Cardiac fibroblast (primary cell): ENCODE measurements at regions not wholly inside any gene's neighbourhood (a gene's known extent, or its start where the extent isn't known, plus 50 kb on each side); places are given as distances from the start of the nearest gene placed in this dataset.

Experiments
- DNase-seq, 2 donors: peaks; one replicate each; pipeline versions ENCODE4 v3.0.0 to v3.0.0-alpha.2; 2010; ENCODE audit warnings: low read depth in 2 of 2
- H3K4me3 ChIP-seq, 2 donors: replicated peaks in 1 of 2; 1 replicate in 1 of 2; 2 replicates in 1 of 2; pipeline ENCODE4 v1.5.1; 2011; ENCODE audit warnings: low read depth in 2 of 2, low read length in 2 of 2, mild to moderate bottlenecking in 2 of 2, moderate library complexity in 1 of 2
- CTCF ChIP-seq: IDR thresholded peaks from one replicate; pipeline ENCODE4 v1.5.1; 2011; ENCODE audit warnings: low read depth, mild to moderate bottlenecking, low read length, inconsistent platforms

GRCh38 chr17:69870091-69870530, 204.9 kb upstream of the KCNJ16 start:
- H3K4me3 ChIP-seq: no peak overlapping the region
- no peak for TF ChIP-seq CTCF
- DNase-seq: peak in 1 of 2 donors; percentile 87

GRCh38 chr17:69870751-69871199, 204.2 kb upstream of the KCNJ16 start:
- H3K4me3 ChIP-seq: no peak overlapping the region
- no peak for TF ChIP-seq CTCF
- peak in 1 of 2 donors; percentile 50 for DNase-seq

- no peak for DNase-seq
- no peak overlapping the region for H3K4me3 ChIP-seq
- no peak for TF ChIP-seq CTCF
Observed at GRCh38 chr17:69871318-69871717, 203.7 kb upstream of the KCNJ16 start.

- DNase-seq: no peak
- H3K4me3 ChIP-seq: no peak overlapping the region
- TF ChIP-seq CTCF: no peak
Observed at GRCh38 chr17:69872675-69873262, 202.3 kb upstream of the KCNJ16 start.

DNA sequence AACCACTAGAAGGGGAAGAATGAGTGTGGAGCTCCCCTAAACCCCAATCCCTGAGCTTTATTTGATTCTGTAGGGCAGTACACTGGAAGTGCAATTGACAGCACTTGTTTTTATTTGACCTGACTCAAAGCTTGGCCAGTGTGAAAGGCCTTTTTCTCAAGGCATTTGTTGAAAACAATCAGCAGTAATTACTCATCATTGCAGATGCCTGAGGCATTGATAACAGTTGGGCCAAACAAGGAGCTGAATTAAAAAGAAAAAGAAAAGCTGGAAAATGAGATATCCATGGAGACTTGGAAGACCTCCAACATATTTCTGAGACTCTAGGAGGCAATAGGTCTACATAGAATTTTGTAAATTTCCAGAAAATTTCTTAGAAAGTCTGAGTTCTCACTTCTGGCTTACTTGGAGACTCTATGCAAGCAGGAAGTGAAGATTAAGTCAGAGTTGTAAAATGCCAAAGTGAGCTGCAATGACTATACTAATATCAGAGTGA, 200.8 kb upstream of the KCNJ16 start:
- H3K4me3 ChIP-seq: no peak overlapping the region
- no peak for TF ChIP-seq CTCF
- DNase-seq: peak; percentile 93

GRCh38 chr17:69876757-69877156, 198.3 kb upstream of the KCNJ16 start:
- no peak overlapping the region for H3K4me3 ChIP-seq
- DNase-seq: no peak
- no peak for TF ChIP-seq CTCF

GRCh38 chr17:69878661-69879060, 196.4 kb upstream of the KCNJ16 start:
- TF ChIP-seq CTCF: no peak
- H3K4me3 ChIP-seq: no peak overlapping the region
- peak in 1 of 2 donors; percentile 94 for DNase-seq
